ENCODE measurements at regions not wholly inside any gene's neighbourhood (a gene's known extent, or its start where the extent isn't known, plus 50 kb on each side); places are given as distances from the start of the nearest gene placed in this dataset.

GRCh38 chr3:26191556-26191955 is 401.7 kb downstream of the OXSM start:
- H3K4me3 Mint-ChIP-seq (ENCODE audit: unreplicated experiment), result no peak overlapping the region
- H3K9me3 Mint-ChIP-seq (ENCODE audit: unreplicated experiment), result peaks cover 15% of the 10 kb centered on the region
- CTCF ChIA-PET, result no interaction called here

GRCh38 chr3:26193558-26193957 is 403.7 kb downstream of the OXSM start:
- DNase-seq, result no peak
- Mint-ChIP-seq H3K27ac (ENCODE audit: unreplicated experiment) (no peak overlapping the region), H3K27me3 (ENCODE audit: insufficient read depth, unreplicated experiment) (no peaks in the 10 kb centered on the region), H3K4me1 (ENCODE audit: low read depth, unreplicated experiment) (no peaks in the 10 kb centered on the region), H3K36me3 (ENCODE audit: insufficient read depth, unreplicated experiment) (no peaks in the 10 kb centered on the region), H3K9me3 (ENCODE audit: unreplicated experiment) (peaks cover 15% of the 10 kb centered on the region), H3K4me3 (ENCODE audit: unreplicated experiment) (no peak overlapping the region)
- Histone ChIP-seq H3K27me3 (replicated peaks; ENCODE audit: control insufficient read depth, insufficient read depth, low read length) (no peaks in the 10 kb centered on the region), H3K9me3 (no peaks in the 10 kb centered on the region), H3K36me3 (ENCODE audit: control insufficient read depth, insufficient read depth, low read length) (no peaks in the 10 kb centered on the region), H3K4me3 (ENCODE audit: low read depth, low read length) (no peak overlapping the region), H3K4me1 (no peaks in the 10 kb centered on the region)
- no peak for TF ChIP-seq CTCF (IDR thresholded peaks at IDR 0.05; ENCODE audit: insufficient read depth in 1 of 2, low read depth in 1 of 2, low read length in 1 of 2, severe bottlenecking in 1 of 2, unreplicated experiment in 1 of 2)
- BruUV-seq (replicated peaks), result no TSS peak
- CTCF ChIA-PET, result no interaction called here
- intact Hi-C loops (cut with micrococcal nuclease; ENCODE audit: unreplicated experiment), result no loop called here
- POLR2A ChIA-PET, result no interaction called here

More at GRCh38 chr3:26191556-26191955, 401.7 kb downstream of the OXSM start:
- no peak overlapping the region for H3K27ac Mint-ChIP-seq (ENCODE audit: unreplicated experiment)
- no peaks in the 10 kb centered on the region for H3K4me1 Mint-ChIP-seq (ENCODE audit: low read depth, unreplicated experiment)
- Histone ChIP-seq H3K27me3 (replicated peaks; ENCODE audit: control insufficient read depth, insufficient read depth, low read length) (no peaks in the 10 kb centered on the region), H3K9me3 (no peaks in the 10 kb centered on the region), H3K4me3 (ENCODE audit: low read depth, low read length) (no peak overlapping the region), H3K4me1 (no peaks in the 10 kb centered on the region), H3K36me3 (ENCODE audit: control insufficient read depth, insufficient read depth, low read length) (no peaks in the 10 kb centered on the region)
- DNase-seq, result no peak
- H3K36me3 Mint-ChIP-seq (ENCODE audit: insufficient read depth, unreplicated experiment), result no peaks in the 10 kb centered on the region
- intact Hi-C loops (cut with micrococcal nuclease; ENCODE audit: unreplicated experiment), result no loop called here
- BruUV-seq (replicated peaks), result no TSS peak
- no peaks in the 10 kb centered on the region for H3K27me3 Mint-ChIP-seq (ENCODE audit: insufficient read depth, unreplicated experiment)
- no peak for TF ChIP-seq CTCF (IDR thresholded peaks at IDR 0.05; ENCODE audit: insufficient read depth in 1 of 2, low read depth in 1 of 2, low read length in 1 of 2, severe bottlenecking in 1 of 2, unreplicated experiment in 1 of 2)
- POLR2A ChIA-PET, result no interaction called here

- Histone ChIP-seq H3K4me1 (no peaks in the 10 kb centered on the region), H3K36me3 (ENCODE audit: control insufficient read depth, insufficient read depth, low read length) (no peaks in the 10 kb centered on the region), H3K9me3 (no peaks in the 10 kb centered on the region), H3K27me3 (replicated peaks; ENCODE audit: control insufficient read depth, insufficient read depth, low read length) (no peaks in the 10 kb centered on the region), H3K4me3 (ENCODE audit: low read depth, low read length) (no peak overlapping the region)
- POLR2A ChIA-PET, result no interaction called here
- BruUV-seq (replicated peaks), result no TSS peak
- intact Hi-C loops (cut with micrococcal nuclease; ENCODE audit: unreplicated experiment), result no loop called here
- H3K9me3 Mint-ChIP-seq (ENCODE audit: unreplicated experiment), result no peaks in the 10 kb centered on the region
- DNase-seq, result no peak
- no peaks in the 10 kb centered on the region for H3K36me3 Mint-ChIP-seq (ENCODE audit: insufficient read depth, unreplicated experiment)
- no peak overlapping the region for H3K27ac Mint-ChIP-seq (ENCODE audit: unreplicated experiment)
- no peak for TF ChIP-seq CTCF (IDR thresholded peaks at IDR 0.05; ENCODE audit: insufficient read depth in 1 of 2, low read depth in 1 of 2, low read length in 1 of 2, severe bottlenecking in 1 of 2, unreplicated experiment in 1 of 2)
- no peaks in the 10 kb centered on the region for H3K27me3 Mint-ChIP-seq (ENCODE audit: insufficient read depth, unreplicated experiment)
- CTCF ChIA-PET, result no interaction called here
- H3K4me3 Mint-ChIP-seq (ENCODE audit: unreplicated experiment), result no peak overlapping the region
- no peaks in the 10 kb centered on the region for H3K4me1 Mint-ChIP-seq (ENCODE audit: low read depth, unreplicated experiment)
Observed at GRCh38 chr3:26196781-26197180, 406.9 kb downstream of the OXSM start.

Data from Caco-2 (cell line).